ENCODE measurements at regions not wholly inside any gene's neighbourhood (a gene's known extent, or its start where the extent isn't known, plus 50 kb on each side); places are given as distances from the start of the nearest gene placed in this dataset.

DNA sequence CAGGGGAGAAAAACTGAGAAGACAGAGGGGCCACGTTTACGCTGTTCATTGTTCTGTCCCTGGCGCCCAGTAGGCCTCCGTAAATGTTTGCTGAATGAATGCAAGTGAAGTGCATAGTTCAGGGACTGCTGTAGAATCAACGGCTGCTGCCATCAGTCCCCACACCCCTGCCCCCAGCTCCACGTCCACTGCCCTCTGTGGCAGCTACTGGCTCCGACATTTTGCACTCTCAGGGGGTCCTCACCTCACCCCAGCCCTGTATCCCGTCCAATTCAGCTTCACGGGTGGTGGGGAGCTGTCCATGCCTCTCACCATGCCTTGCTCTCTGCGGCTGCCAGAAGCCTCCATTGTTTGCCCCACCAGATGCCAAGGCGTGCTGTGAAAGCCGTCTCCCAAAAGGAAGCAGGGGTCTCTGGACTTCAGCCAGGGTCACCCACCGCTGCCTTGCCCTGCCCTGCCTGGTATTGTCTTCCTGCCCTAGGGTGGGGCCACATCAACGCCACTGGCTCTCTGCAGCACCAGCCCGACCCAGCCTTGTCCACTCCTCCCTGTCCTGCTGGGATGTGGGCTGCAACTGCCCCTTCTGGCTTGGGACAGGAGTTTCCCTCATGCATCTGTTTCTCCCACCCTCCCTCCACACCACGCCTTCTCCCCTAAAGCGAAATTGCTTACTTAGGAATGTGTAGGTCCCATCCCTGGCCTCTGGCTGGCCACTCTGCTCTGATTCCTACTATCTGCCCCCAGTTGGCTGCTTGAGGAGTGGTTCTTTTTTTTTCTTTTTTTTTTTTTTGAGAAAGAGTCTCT lies 86.0 kb downstream of the RHOB start:
- no peak overlapping the region for H3K27ac Mint-ChIP-seq
- DNase-seq = no peak
- H3K9me3 Mint-ChIP-seq = no peaks in the 10 kb centered on the region
- H3K36me3 Mint-ChIP-seq = no peaks in the 10 kb centered on the region
- no peaks in the 10 kb centered on the region for H3K27me3 Mint-ChIP-seq
- no peaks in the 10 kb centered on the region for H3K4me1 Mint-ChIP-seq
- no peak overlapping the region for H3K4me3 Mint-ChIP-seq

DNA sequence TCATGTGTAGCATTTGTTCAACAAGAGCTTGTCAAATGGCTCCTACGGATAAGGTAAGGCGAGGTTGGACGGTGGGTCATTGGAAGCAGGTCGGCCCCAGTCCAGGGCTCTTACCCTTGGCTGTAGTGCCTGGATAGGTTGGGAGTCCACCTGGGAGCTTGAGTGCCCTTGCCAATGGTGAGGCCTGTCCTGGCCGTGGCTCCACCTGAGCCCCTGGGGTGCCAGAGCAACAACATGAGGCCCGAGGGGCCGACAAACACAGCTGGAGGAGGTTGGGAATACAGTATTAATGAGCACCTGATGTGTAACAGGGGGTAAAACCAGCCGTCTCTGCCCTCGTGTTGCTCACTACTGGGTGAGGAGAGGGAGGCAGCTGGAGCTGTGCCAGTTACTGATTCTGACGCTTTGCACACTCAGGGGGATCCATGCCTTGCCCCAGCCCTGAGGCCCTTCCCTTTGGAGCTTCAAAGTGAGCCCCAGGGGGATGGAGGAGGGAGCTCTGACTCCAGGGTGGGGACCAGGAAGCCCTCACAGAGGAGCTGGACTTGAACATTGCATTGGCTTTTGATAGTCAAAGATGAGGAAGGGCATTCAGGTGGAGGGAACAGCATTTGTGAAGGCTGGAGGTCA lies 87.2 kb downstream of the RHOB start:
- no peaks in the 10 kb centered on the region for H3K27me3 Mint-ChIP-seq
- no peak overlapping the region for H3K4me3 Mint-ChIP-seq
- no peak for DNase-seq
- no peaks in the 10 kb centered on the region for H3K9me3 Mint-ChIP-seq
- no peaks in the 10 kb centered on the region for H3K36me3 Mint-ChIP-seq
- no peaks in the 10 kb centered on the region for H3K4me1 Mint-ChIP-seq
- H3K27ac Mint-ChIP-seq = peak overlapping the region; percentile 60

DNA sequence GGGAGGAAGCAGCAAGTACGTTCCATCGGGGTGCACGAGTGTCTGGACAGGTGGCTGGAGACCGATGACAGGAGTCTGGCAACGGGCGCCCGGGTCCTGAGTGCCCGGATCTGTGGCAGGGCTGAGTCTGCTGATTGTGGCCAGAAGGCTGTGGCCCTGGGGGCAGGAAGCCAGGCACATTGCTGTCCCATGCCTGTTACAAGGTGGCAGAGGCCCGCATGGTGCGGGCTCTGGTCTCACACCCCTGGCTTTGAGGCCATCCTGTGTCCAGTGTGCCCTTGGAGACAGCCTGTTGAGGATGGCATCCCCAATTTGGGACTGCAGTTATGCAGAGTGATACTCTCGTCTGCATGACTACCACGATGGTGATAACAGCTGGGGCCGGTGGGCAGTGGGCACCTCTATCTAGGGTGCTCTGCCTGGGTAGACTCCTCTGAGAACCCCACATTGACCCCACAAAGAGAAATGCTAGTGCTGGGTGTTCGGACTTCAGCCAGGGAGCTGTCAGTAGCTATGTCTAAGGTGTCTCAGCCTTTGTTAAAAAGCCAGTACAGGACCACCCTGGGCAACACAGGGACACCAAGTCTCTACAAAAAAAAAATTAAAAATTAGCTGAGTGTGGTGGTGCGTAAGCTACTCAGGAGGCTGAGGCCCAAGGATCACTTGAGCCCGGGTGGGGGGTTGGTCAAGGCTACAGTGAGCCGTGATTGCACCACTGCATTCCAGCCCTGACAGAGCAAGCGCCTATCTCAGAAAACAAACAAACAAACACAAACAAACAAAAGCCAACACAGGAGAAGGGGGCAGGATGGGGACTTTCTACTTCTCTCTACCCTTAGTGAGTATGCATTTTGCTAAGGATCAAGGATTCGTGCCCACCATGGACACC lies 88.3 kb downstream of the RHOB start:
- H3K36me3 Mint-ChIP-seq = no peaks in the 10 kb centered on the region
- H3K9me3 Mint-ChIP-seq = no peaks in the 10 kb centered on the region
- H3K27ac Mint-ChIP-seq = no peak overlapping the region
- DNase-seq = no peak
- no peaks in the 10 kb centered on the region for H3K4me1 Mint-ChIP-seq
- no peaks in the 10 kb centered on the region for H3K27me3 Mint-ChIP-seq
- H3K4me3 Mint-ChIP-seq = no peak overlapping the region

DNA sequence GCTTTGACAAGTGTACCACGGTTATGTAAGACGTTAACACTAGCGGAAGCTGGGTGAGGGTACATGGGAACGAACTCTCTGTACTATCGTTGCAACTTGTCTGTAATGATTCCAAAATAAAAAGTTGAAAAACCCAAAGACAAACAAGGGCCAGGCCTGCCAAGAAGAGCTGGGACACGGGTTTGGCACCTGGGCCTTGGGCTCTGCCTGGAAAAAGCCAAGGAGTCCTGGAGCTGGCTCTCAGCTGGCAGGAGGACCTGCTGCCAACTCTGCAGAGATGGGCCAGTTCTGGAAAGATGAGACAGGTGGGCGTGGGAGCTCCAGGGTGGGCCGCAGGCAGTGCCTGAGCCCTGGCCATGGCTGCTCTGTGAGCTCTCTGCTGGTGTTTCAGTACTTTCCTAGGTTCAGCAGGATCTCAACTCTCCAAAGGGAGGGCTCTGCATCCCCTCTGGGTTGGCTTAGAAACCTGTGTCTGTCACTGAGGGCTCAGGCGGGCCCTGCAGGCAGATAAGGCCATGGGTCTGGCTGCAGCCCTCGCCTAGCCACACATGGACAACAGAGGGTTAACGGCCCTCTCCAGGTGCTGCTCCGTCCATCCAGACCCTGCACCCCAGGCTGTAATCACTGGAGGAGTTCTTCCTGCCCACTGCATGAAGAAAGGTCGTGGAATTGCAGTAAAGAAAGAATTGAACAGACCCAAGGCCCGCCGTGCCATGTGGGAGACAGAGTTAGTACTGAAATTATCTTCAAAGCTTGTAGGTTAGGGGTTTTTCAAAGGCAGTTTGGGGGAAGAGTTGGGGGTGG lies 89.9 kb downstream of the RHOB start:
- no peak for DNase-seq
- Mint-ChIP-seq H3K36me3 (no peaks in the 10 kb centered on the region), H3K4me1 (no peaks in the 10 kb centered on the region), H3K27ac (no peak overlapping the region), H3K27me3 (no peaks in the 10 kb centered on the region), H3K4me3 (no peak overlapping the region), H3K9me3 (no peaks in the 10 kb centered on the region)

DNA sequence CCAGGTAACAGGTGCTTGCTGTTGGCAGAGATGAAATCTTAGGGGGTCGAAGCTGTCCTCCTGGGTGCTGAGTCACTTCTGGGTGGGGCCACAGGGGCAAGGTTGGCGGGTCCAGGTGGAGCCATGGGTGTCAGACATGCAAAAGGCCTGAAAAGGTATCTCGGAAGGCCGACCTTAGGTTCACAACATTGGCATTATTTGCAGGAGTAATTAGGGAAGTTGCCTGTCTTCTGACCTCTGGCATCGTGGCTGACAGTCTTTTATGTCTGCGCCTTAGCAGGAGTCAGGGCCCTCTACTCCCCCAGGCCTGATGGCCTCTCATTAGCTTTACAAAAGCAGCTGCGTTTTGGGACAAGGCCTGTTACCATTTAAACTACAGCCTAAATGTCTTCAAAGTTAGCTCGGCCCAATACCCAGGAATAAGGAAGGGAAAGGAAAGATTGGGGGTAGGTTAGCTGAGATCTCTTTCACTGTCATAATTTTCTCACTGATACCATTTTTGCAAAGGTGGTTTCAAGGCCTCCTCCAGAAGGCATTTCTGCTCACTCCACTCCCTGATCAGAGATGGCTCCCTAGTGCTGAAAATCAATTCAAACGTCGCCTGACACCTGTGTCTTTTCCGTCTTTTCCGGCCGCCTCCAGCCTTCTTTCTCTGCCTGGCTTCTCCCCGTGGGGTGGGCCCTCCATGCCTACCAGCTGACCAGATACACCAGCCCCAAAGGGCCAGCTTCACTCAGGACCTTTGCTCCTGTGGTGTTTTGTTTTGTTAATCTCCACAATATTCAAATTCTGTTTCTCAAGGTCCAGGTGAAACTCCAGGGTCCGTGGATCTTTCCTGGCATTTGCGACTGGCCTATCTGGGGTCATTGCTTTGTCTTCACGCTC lies 90.8 kb downstream of the RHOB start:
- Mint-ChIP-seq H3K4me3 (no peak overlapping the region), H3K36me3 (no peaks in the 10 kb centered on the region), H3K27ac (no peak overlapping the region), H3K9me3 (no peaks in the 10 kb centered on the region), H3K4me1 (no peaks in the 10 kb centered on the region), H3K27me3 (no peaks in the 10 kb centered on the region)
- DNase-seq = no peak

DNA sequence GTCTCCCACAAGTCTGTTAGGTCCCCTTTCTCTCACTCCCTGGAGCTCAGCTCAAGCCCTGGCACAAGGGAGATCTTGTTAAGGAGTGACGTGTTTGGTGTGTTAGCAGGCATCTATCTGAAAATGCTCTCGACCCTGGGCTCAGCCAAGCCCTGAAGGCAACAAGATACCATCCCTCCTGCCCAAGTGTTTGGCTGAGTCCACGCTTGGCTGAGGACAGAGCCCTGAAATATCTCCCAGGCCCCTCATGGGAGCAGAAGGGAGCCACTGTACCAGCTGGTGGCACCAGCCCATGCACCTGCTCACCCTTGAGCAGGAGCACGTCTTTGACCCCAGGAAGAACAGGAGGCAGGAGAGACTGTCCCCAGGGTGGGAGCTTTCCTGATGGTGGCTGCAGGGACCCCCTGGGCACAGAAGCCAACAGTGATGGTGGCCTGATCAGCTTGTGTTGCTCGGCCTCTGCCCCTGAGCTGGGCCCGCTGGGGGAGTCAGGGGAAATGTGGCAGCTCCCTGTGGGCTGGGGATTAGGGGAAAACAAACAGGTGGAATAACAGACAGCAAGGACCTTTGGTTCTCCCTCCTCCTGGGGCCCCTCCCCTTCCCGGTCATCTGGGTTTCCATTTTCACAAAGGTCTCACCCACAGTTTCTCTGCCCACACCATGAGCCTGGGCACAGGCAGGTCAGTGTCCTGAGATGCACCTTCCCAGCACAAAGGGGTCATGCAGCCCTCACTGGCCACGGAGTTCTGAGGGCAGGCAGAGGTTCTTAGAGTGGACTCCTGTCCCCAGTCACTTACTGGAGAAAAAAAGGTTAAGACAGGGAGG lies 91.6 kb downstream of the RHOB start:
- H3K27ac Mint-ChIP-seq = no peak overlapping the region

DNA sequence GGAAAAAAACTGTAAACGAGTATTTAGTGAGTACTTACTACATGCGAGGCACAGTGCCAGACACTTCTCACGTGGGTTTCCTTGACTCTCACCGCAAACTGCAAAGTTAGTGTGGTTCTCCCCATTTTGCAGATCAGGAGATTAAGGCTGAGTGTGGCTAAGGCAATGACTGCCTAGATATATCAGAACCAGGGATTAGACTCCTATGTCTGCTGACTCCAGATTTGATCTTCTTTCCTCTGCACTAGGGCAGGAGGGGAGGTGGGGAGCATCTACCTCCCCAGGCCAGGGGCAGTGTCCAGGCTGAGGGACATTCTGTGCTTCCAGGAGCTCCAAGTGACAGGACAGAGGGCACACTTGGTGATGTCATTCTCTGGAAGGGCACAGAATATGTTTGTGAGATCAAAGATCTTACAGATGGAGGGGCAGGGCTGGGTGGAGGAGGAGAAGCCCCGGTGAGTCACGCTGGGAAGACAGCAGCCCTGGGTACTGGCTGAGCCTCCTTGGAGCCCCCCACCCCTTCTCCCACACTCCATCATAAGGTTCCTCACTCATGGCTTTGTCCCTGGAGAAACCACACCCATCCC lies 92.4 kb downstream of the RHOB start:
- Mint-ChIP-seq H3K27ac (no peak overlapping the region), H3K27me3 (no peaks in the 10 kb centered on the region), H3K36me3 (no peaks in the 10 kb centered on the region), H3K4me1 (no peaks in the 10 kb centered on the region), H3K4me3 (no peak overlapping the region), H3K9me3 (no peaks in the 10 kb centered on the region)
- DNase-seq = no peak

More for the DNA sequence above, 91.6 kb downstream of the RHOB start:
- Mint-ChIP-seq H3K4me3 (no peak overlapping the region), H3K27me3 (no peaks in the 10 kb centered on the region), H3K36me3 (no peaks in the 10 kb centered on the region), H3K4me1 (no peaks in the 10 kb centered on the region), H3K9me3 (no peaks in the 10 kb centered on the region)
- DNase-seq = no peak

DNA sequence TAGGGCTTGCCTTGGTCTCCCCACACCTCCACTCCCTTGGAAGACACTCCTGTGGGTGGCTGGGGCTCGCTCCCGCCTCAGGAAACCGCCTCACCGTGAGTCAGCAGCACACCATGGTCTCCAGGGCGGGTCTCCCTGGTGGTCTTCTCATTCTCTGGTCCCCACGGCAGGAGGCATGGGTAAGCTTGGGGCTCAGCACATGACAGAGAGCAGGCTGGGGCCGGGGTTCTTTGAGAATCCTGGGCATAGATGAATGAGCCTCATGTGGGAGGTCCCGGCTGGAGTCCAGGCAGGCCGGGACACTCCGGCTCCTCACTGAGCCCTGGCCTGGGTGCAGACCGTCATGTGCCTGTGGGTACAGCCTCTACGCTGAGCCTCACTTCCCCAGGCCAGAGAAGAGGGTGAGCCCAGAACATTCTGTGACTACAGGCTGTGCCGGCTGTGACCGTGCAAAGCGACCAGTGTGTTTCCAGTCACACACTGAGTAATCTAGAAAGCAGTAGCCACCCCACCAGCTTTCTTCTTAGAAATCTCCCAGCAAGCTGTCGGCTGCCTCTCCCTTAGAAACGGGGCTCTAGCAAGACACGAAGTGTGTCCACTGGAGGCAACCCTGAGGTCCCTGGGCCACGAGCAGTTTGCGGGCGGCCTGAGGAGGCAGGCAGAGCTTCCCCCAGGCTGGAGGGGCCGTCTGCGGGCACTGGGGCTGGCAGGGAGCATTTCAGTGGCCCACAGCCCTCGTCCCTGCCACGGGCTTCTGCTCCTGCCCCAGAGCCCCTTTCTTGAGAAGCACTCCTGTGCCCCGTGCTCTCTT lies 93.1 kb downstream of the RHOB start:
- DNase-seq = no peak
- Mint-ChIP-seq H3K4me3 (no peak overlapping the region), H3K4me1 (no peaks in the 10 kb centered on the region), H3K9me3 (no peaks in the 10 kb centered on the region), H3K27me3 (no peaks in the 10 kb centered on the region), H3K36me3 (no peaks in the 10 kb centered on the region), H3K27ac (no peak overlapping the region)

DNA sequence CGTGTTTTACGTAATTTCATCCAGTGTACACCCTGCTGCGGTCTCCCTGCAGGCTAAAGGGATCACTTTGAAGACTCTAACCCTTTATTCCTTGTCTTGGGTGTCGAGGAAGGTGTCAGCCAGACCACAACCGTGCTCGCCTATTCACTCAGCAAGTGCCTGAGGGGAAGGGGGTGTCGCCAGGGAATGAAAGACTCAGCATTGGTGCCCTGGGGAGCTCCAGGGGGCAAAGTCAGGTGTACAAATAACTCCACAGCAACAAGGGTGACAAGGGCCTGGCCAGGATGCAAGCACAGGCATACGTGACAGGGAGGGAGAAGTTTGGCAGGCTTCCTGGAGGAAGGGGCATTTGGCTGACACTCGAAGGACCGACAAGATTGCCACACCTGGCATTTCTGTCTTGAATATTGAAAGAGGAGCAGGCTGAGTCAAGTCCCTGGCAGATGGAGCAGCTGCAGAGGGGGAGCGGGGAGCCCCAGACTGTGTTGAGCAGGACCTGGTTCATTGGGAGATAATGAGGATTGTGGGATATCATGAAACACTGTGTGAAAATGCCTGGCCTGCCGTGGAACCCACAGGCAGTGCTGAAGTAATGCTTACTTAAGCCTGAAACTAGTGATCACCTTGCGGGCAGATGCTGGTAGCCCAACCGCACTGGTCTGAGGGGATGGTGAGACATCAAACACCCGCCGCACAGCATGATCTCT lies 93.9 kb downstream of the RHOB start:
- H3K27ac Mint-ChIP-seq = no peak overlapping the region
- H3K4me3 Mint-ChIP-seq = no peak overlapping the region
- H3K27me3 Mint-ChIP-seq = no peaks in the 10 kb centered on the region
- H3K36me3 Mint-ChIP-seq = no peaks in the 10 kb centered on the region
- H3K9me3 Mint-ChIP-seq = no peaks in the 10 kb centered on the region
- DNase-seq = no peak
- no peaks in the 10 kb centered on the region for H3K4me1 Mint-ChIP-seq

DNA sequence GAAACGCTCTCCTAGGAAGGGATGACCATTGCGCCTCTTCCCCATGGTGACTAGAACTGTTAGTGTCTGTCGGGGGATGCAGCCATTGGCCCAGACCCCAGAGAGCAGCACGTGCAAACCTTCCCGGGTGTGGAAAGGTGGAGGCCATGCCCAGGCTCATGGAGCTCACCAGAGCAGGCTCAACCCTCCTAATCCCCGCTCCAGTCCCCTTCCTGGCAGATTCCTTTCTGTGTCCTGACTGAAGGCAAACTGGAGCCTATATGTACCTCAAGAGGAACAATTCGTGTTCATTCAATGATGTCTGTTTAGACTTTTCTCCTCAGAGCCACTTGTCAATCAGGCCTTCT lies 94.4 kb downstream of the RHOB start:
- H3K36me3 Mint-ChIP-seq = no peaks in the 10 kb centered on the region
- no peak overlapping the region for H3K27ac Mint-ChIP-seq
- DNase-seq = no peak
- no peaks in the 10 kb centered on the region for H3K9me3 Mint-ChIP-seq
- no peak overlapping the region for H3K4me3 Mint-ChIP-seq
- H3K4me1 Mint-ChIP-seq = no peaks in the 10 kb centered on the region
- H3K27me3 Mint-ChIP-seq = no peaks in the 10 kb centered on the region

DNA sequence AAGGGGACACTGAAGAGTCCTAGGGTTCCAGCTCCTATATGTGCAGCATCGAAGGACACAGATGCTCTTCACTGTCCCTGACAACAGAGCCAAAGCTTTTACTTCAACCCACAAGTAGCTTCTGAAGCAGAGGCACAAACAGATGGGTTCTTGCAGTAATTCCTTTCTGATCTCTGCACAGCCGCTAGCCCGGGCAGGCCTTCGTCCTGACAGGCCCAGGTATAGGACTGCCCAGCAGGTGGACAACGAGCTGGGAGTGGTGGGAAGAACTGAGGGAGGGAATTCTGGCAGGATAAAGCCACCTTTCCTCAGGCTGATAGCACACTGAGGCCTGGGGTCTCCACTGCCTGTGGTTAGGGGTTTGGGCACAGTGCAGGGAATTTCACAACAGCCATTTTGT lies 94.8 kb downstream of the RHOB start:
- H3K4me3 Mint-ChIP-seq = no peak overlapping the region
- H3K27me3 Mint-ChIP-seq = no peaks in the 10 kb centered on the region
- no peaks in the 10 kb centered on the region for H3K4me1 Mint-ChIP-seq
- H3K9me3 Mint-ChIP-seq = no peaks in the 10 kb centered on the region
- no peak for DNase-seq
- H3K36me3 Mint-ChIP-seq = no peaks in the 10 kb centered on the region
- no peak overlapping the region for H3K27ac Mint-ChIP-seq

DNA sequence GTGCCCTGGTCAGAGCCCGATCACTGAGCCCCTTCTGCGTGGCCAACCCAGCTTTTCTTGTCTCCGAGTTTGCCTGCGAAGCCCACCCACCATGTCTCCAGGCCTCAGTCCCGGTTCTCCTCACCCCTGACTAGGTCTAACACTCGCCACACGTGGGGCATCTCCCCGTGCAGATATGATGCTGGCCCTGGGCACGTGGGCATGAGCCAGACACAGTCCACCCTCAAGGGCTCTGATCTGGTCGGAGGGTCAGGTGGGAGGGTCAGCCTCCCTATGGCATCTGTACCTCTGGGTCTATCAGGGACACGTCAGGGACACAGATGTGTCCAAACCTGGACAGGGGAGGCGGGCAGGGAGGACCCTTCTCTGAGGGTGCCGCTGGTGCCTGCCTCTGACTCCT lies 95.4 kb downstream of the RHOB start:
- DNase-seq = no peak
- no peak overlapping the region for H3K27ac Mint-ChIP-seq
- no peak overlapping the region for H3K4me3 Mint-ChIP-seq
- H3K4me1 Mint-ChIP-seq = no peaks in the 10 kb centered on the region
- no peaks in the 10 kb centered on the region for H3K36me3 Mint-ChIP-seq
- no peaks in the 10 kb centered on the region for H3K9me3 Mint-ChIP-seq
- H3K27me3 Mint-ChIP-seq = no peaks in the 10 kb centered on the region
